Muscle of back (tissue), 3 donors: ENCODE measurements at regions not wholly inside any gene's neighbourhood (a gene's known extent, or its start where the extent isn't known, plus 50 kb on each side); places are given as distances from the start of the nearest gene placed in this dataset.
"Not testable (repeated sequence)": the region's sequence is repeated elsewhere in the genome, so short reads cannot be mapped to it uniquely, and the experiment has no call there.

Experiments used
- DNase-seq, 3 donors: peaks; one replicate each; pipeline versions ENCODE4 v3.0.0 to v3.0.0-alpha.2; 2013

DNA sequence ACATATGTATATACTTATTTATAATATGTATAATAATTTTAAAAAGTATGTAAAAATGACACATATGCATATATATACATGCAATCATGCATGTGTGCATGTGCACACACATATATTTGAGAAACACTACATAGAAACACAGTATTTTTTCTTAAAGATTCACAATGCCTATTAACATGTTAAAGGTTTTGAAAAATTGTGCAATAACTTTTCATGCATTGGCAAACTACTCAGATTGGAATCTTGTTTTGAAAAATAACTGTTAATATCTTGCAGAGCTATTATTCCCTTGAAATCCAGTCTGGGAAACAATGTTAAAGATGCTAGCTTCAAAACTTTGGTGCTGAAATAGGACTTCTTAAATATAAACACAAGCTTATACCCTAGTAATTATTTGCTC, 256.2 kb upstream of the P2RY1 start:
- DNase-seq: peak in 1 of 3 donors; percentile 11

DNA sequence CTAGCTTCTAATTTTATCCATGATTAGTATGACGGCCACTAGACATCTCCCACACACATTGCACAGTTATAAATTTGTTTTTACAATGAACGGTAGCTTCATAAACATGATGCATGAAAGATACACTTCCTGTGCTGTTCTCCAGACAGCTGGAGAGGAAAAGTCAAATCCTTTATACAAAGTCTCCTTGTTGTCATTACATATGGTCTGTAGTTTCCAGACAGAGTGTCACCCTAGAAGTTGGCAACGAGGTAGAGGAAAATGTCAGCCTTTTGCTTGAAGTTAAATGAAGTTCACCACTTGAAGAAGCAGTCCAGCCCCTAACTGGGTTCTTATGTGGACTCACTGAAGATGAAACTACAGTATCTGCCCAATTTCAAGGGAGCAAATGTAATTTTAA, 253.0 kb upstream of the P2RY1 start:
- DNase-seq: peak in 1 of 3 donors; percentile 7

DNA sequence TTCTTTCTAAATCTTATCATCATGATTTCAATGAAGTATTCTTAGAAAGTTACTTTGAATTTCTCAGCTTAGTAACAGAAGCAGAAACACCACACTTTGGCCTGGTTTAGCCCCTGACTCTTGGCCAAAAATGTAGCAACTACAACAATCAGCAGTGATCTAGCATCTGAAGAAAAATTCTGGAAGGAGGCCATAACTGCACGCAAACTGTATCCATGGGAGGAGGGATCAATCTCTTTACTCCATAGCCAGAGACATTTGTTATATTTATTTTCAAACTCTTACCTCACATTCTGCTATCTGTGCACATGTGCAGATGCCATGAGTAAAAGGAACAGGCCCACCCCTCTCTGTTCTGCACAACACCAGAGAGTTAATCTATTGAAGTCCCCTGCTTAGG, 251.0 kb upstream of the P2RY1 start:
- peak; percentile 33 to 82 (median 66) for DNase-seq

DNA sequence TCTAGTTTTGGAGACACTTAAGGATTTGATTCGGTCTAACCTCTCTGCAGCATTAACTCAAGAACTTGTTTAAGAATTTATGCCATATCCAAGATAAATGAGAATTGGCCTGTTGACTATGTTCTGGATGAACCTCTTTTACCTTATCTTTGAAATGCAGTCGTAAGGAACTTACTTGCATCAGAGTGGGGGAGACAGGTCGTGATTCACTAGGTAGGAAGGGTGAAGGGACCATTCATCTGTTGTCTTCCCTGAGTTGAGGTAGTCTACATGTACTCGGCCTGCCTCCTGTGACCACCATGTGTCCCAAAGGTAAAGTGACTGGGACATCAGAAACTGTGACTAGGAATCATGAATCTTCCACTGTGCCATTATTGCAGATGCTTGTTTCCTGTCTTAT, 248.0 kb upstream of the P2RY1 start:
- DNase-seq: no peak

DNA sequence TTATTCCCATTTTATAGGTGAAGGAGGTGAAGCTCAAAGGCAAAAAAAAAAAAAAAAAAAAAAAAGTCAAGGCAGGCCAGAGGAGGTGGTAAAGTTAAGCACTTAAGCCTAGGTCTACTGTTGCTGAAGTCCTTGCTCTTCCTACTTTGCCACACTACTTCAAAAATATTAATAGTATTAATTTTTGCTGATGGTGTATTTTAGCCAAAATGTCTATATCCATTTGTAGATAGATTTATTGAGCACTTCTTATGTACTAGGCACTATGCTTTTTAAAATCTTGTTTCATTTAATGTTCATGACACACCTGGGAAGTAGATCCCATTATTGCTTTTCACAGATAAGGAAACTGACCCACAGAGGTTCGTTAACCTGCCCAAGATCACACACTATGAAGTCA, 247.1 kb upstream of the P2RY1 start:
- DNase-seq: no peak

DNA sequence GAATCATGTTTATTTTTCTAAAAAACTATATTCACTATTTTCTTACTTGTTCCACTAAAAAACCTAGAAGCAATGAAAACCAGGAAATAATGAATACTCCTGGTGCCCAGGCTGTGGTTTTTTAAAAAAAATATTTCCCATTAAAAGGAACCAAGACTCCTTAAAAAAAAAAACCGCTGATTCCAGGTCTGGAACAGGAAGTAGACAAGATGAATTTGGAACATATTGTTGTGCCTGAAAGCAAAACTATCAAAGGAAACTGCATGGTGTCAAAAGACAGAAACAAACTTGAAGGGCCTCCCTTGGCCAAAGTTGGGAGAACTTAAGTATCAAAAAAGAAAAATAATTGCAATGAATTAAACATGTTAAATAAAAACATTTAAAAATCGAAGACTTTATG, 245.3 kb upstream of the P2RY1 start:
- no peak for DNase-seq

DNA sequence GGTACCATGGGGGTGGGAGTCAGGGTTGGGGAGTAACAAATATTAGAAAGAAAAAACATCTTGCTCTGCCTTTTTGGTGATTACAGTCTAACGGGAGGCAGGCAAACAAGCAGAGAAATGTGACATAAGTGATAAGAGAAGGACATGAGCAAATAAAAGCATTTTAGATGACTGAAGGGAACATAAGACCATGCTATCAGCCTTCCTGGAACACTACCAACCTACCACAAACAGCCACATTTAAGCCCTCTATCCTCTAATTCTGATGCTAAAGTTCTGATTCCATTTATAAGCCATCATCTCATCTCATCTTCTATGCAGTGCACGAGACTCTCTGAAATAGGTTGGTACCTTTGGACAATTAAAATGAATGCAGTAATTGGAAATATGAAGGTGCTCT, 243.4 kb upstream of the P2RY1 start:
- no peak for DNase-seq

DNA sequence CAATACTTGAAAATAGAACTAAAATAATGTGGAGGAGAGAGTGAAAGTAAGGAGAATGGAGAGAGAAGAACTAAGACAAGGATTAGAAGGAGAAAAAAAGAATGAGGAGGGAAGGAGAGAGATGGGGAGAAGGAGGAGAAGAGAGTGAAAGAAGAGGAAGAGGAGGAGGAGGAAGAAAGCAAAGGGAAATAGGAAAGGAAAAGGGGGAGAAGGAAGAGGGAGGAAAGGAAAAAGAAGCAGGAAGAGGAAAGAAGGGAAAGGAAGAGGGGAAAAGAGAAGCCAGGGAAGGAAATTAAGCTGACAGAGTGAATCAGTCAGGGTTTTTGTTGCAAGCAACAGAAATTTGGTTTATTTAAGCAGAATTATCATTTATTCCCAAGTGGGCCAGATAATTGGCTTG, 241.7 kb upstream of the P2RY1 start:
- DNase-seq: no peak

DNA sequence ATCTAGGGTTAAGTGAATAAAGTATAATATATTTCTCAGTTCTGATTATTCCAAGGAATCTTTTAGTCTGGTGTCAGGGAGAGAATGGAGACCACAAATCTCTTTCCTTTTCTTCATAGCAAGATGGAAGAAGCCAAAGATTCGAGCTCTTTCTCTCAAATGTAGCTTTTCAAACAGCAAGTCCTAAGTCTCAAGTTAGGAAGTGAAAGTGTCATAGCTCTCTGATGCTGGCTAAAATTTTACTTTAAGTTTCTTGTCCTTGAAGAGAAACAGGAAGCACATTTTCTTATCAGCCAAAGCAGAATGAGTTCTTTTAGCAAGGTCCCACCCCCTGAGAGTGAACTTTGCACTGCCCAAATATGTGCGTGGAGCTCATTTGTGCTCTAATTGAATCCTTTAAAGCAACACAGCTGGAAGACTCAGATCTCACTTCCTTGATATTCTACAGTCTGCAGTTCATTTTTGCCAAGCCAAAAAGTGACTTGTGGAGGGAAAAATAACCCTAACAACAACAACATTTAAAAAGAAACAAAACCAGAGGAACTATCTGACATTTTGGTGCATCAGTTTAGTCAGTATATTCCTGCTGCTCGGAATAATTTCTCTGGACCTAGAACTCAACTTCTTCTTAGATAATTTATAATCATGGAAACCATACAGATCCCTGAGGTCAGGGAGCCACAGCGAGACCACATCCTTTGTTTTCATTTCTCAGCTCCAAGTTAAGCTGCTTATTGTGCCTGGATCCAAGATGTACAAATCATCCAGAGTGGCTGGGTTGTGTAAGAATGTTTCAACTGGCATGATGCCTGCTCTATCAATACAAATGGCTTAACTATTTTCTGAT, 238.7 kb upstream of the P2RY1 start:
- peak; percentile 43 to 81 (median 69) for DNase-seq

DNA sequence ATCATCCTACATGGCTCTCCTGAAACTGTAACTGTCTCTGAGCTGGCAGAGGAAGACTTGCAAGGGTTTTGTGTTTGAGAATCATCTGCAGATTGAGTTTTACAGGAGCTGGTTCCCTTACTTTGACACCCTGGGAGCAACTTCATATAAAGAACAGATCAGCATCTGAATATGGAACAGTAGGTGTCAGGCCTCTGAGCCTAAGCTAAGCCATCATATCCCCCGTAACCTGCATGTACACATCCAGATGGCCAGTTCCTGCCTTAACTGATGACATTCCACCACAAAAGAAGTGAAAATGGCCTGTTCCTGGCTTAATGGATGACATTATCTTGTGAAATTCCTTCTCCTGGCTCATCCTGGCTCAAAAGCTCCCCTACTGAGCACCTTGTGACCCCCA, 238.1 kb upstream of the P2RY1 start:
- DNase-seq: not testable (repeated sequence)

DNA sequence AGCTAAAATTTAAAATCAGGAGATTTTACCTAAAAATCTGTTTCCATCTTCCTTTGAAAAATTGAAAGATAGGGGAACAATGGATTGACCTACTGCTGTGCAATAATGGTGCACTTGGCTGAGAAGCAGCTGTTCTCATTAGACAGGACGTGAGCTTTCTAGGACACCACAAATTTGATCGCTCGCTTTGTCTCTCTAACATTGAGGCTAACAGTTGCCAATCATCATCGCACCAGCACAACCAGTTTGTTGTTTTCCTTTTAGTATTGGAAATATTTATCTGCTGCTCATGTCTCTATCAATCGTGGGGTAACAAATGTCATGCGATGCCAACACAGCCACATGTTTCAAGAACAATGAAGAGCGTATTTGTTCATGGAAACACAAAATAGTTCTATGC, 228.8 kb upstream of the P2RY1 start:
- DNase-seq: no peak

DNA sequence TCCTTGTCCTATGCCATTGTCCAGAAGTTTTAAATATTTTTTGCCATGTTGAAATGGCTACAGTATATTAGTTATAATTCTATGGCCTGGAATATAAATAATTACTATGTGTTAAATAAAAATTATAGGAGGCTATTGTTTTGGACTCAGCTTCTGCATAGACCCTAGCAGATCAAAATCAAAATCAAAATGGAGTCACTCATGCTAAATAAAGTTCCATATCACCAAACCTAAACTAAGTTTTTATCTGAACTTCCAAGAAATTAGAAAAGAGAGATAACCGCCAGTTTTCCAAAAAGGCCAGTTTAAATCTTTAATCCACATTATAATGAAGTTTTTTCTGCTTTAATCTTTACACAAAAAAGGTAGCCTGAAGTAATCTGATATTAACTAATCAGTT, 227.8 kb upstream of the P2RY1 start:
- DNase-seq: no peak

DNA sequence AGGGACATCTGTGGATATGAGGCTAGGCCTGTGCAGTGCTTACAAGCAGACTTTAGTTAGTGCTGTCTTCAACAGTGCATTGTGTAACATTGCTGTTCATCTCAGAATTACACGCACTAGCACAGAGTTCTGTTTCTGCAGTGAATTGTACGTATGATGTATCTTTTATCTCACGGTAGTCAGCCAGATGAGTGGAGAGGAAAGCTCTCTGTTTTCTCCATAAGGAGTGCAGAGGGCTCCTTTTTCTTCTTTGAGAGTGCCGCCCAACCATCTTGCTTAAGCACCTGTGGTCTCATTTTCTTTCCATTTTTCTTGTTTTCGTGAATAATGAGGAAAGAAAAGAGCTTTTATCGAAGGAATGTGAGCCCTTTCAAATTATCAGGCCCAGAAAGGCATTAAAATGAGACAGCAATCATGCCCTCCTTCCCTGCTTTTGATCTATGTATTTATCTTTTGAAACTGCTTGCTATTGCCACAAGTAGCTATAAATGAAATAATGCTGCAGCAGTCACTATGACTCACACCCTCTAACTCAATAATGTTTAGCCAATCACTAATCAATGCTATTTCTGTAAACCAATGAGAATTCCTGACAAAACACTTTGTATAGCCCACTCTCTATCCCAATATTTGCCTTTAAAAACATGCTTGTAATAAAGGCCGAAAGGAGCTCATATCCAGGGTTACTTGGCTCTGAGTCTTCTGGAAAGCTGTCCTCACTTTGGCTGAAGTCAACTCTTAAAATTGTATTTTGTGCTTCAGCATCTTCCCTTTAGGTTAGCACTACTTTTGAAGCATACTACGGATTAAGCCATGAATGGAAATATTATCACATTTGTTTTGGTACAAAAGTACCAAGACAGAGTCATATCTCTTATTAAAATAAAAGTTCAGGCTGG, 226.0 kb upstream of the P2RY1 start:
- peak in 1 of 3 donors; percentile 66 for DNase-seq

DNA sequence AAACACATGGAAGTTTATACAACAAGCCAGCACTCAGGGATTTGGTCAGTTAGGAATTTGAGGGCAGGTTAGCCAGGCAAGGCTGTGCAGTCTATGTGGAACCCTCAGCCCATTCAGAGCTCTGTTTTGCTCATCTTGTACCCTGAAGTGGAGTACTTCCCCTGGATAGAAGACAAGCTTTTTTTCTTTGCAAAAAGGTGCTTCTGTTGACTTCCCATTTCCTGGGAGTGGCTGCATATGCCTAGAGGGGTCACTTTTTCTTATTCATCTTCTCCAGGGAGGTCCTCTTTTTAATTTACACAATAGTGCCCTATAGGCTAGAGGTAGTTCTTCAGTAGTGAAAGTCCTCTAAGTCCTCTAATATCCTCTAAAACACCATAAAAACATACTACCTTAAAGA, 225.0 kb upstream of the P2RY1 start:
- DNase-seq: no peak

DNA sequence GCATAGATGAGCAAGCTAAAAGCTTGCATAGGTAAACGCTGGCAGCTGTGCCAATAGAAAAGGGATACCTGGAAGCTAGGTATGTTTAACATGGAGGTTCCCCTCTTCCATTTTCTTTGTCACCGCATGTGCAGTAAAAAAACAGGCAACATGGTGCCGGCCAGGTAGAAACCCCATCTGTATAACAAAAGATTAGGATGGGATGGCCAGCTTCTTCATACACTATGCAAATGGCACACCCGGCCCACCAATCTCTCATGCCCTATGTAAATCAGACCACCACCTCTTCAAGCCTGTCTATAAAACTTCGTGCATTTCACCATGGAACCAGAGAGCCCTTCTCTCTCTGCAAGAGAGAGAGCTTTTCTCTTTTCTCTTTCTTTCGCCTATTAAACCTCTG, 224.3 kb upstream of the P2RY1 start:
- no peak for DNase-seq

DNA sequence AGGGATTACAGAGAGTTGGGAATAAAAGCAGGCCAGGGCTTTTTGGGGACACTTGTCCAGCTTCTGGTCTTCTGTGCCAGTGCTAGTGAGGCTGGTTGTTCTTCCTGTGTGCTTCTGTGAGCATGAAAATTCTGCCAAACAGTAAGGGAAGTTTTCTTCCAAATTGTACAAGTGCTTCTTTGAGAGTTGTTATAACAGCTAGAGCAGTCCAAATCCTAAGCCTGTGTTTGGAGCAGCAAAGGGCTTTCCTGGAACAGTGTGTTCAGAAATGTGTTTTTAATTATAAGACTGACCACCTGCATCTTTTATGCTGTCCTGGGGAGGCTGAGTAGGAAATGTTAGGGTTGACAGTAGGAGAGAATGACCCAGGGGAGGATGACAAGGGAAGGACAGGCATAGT, 223.0 kb upstream of the P2RY1 start:
- peak; percentile 28 to 74 (median 43) for DNase-seq

DNA sequence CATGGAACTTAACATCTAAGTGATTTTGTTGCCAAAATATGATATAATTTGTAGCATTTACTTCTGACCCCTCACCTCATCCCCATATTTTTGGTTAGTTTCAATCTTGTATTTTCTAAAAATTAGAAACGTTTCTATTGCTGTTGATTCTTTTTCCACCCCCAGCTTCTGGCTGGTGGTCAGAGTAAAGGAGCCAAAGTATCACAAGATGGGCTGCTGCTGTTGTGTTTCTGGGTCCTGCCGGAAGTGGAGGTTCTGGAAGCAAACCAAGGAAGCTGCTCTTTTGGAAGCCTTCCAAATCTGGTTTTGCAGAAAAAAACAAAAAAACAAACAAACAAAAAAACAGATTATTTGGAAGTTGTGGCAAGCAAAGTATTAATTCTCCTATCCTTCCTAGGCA, 221.1 kb upstream of the P2RY1 start:
- DNase-seq: no peak

DNA sequence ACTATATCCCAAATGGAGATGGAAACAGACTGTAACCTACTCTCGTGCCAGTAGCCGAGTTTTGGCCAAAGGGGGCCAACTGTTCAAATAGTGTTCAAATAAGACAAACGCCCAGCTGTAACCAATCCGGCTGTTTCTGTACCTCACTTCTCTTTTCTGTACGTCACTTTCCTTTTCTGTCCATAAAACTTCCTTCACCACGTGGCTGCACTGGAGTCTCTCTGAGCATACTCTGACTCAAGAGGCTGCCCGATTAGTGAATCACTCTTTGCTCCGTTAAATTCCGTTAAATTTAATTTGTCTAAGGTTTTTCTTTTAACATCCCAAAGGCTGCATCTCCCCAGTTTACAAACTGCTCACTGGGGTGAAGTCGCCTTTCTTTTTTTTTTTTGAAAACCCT, 219.2 kb upstream of the P2RY1 start:
- no peak for DNase-seq

DNA sequence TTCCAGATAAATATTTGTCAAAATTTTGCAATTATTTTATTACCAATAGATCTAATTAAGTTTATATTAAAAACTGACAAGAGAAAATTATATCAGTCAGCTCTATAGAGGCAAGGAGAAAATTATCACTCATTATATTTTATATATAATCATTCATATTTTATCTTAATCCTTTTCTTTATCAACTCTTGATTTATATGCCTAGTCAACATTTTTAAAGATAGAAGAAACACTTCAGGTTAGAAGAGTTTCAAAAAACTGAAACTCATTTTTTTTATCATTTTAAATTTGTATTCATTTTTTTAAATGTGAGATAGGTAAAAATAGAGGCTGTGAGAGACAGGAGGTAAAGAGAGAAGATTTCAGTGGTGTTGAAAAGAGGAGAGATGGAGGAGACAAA, 217.3 kb upstream of the P2RY1 start:
- DNase-seq: no peak

DNA sequence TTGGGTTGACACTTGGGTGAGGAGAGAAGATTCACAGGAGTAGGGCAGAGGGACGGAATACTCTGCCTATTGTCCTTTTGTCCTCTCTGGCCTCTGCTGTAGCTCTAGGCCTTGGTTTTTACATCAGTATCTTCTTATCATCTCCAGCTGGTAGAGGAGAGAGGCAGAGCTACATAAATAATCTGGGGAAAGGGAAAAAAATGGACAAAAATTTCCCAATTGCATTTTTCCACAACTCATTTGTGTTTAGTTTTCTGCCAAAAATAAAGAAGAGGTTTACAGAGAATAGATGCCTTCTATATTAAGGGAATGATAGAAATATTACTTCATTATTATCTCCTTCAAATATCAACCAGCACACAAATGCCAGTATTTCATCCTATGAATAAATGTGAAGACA, 216.4 kb upstream of the P2RY1 start:
- DNase-seq: no peak

DNA sequence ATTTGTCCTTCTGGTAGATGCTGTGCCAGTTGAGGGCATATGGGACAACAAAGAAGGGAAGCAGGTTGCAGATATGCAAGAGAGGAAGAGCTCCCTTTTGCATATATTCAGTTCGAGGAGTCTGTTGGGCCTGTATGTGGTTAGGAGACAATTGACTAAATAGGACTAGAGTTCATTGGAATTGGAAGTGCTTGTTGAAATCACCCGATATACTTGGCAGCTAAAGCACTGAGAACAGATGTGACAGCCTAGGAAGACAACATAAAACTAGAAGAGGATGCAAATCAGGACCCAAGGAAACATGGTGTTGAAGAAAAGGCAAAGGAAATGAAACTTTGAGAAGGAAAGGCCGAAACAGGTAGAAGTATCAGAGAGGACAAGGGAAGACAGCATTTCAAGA, 215.2 kb upstream of the P2RY1 start:
- DNase-seq: no peak

DNA sequence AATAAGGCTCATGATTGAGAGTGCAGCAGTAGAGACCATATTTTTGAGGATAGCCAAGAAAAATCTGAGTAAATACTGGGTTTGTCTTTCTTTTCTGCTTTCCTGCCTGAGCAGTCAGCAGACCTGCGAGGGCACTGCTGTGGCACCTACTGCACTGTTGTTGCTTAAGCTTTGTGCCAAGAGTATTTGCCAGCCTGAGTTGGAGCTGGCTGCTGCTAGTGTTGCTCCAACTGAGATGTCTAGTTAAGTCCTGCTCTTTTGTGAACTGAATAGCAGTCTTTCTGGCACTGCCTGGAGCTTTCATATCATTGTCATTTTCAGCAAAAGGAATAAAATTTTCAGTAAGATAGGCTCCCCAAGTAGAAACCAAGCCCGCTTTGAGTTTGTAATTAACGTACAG, 214.5 kb upstream of the P2RY1 start:
- DNase-seq: no peak
